Jurkat, Clone E6-1 (cell line): ENCODE measurements at regions not wholly inside any gene's neighbourhood (a gene's known extent, or its start where the extent isn't known, plus 50 kb on each side); places are given as distances from the start of the nearest gene placed in this dataset.

Source experiments
- DNase-seq: peaks from one replicate; pipeline ENCODE4 v3.0.0-alpha.2; 2011; ENCODE audit warnings: low read depth, low spot score
- H3K4me3 ChIP-seq: 2 replicates; pipeline ENCODE4 v1.5.1; 2011; ENCODE audit warnings: mild to moderate bottlenecking, low read length, control low read depth, moderate library complexity

- DNase-seq = no peak
- H3K4me3 ChIP-seq = no peak overlapping the region
These were observed 99.2 kb upstream of the PTPRM start for GRCh38 chr18:7467708-7468466.

GRCh38 chr18:7470101-7470500, 97.0 kb upstream of the PTPRM start:
- no peak overlapping the region for H3K4me3 ChIP-seq
- no peak for DNase-seq

GRCh38 chr18:7470503-7470902, 96.6 kb upstream of the PTPRM start:
- DNase-seq = no peak
- no peak overlapping the region for H3K4me3 ChIP-seq

- no peak for DNase-seq
- no peak overlapping the region for H3K4me3 ChIP-seq
These were observed 90.7 kb upstream of the PTPRM start for GRCh38 chr18:7476386-7476785.

- no peak for DNase-seq
- no peak overlapping the region for H3K4me3 ChIP-seq
These were observed 87.4 kb upstream of the PTPRM start for GRCh38 chr18:7479756-7480155.

GRCh38 chr18:7480879-7481278, 86.2 kb upstream of the PTPRM start:
- DNase-seq = no peak
- no peak overlapping the region for H3K4me3 ChIP-seq

- DNase-seq = no peak
- H3K4me3 ChIP-seq = no peak overlapping the region
These were observed 84.8 kb upstream of the PTPRM start for GRCh38 chr18:7482342-7482741.

GRCh38 chr18:7485616-7486015, 81.5 kb upstream of the PTPRM start:
- DNase-seq = no peak
- H3K4me3 ChIP-seq = no peak overlapping the region

GRCh38 chr18:7488571-7488970, 78.5 kb upstream of the PTPRM start:
- H3K4me3 ChIP-seq = no peak overlapping the region
- DNase-seq = no peak

- no peak overlapping the region for H3K4me3 ChIP-seq
- DNase-seq = no peak
These were observed 77.0 kb upstream of the PTPRM start for GRCh38 chr18:7490104-7490503.

- H3K4me3 ChIP-seq = no peak overlapping the region
- DNase-seq = no peak
These were observed 74.7 kb upstream of the PTPRM start for GRCh38 chr18:7492385-7492784.

GRCh38 chr18:7497081-7497480, 70.0 kb upstream of the PTPRM start:
- no peak overlapping the region for H3K4me3 ChIP-seq
- DNase-seq = no peak

- H3K4me3 ChIP-seq = no peak overlapping the region
- DNase-seq = no peak
These were observed 56.0 kb upstream of the PTPRM start for GRCh38 chr18:7511106-7511505.

- no peak overlapping the region for H3K4me3 ChIP-seq
- DNase-seq = no peak
These were observed 54.8 kb upstream of the PTPRM start for GRCh38 chr18:7512348-7512747.

- no peak overlapping the region for H3K4me3 ChIP-seq
- DNase-seq = no peak
These were observed 54.1 kb upstream of the PTPRM start for GRCh38 chr18:7512990-7513389.

GRCh38 chr18:7514796-7515440, 52.2 kb upstream of the PTPRM start:
- DNase-seq = no peak
- H3K4me3 ChIP-seq = no peak overlapping the region

- no peak overlapping the region for H3K4me3 ChIP-seq
- DNase-seq = peak; percentile 1
These were observed 50.6 kb upstream of the PTPRM start for GRCh38 chr18:7516266-7517117.
